ENCODE measurements at regions not wholly inside any gene's neighbourhood (a gene's known extent, or its start where the extent isn't known, plus 50 kb on each side); places are given as distances from the start of the nearest gene placed in this dataset.
A peak's percentile ranks its signal among the peaks of the same experiment; 100 is the strongest.

GRCh38 chr20:47406849-47407682 lies 50.6 kb upstream of the ZMYND8 start:
- no peak for TF ChIP-seq CTCF (conservative IDR thresholded peaks at IDR 0.05; ENCODE audit: low read depth, low read length)
- DNase-seq (ENCODE audit: low read depth): peak; percentile 23
- H3K4me3 ChIP-seq (ENCODE audit: low read depth, low read length): no peak overlapping the region

GRCh38 chr20:47411161-47411560 lies 54.7 kb upstream of the ZMYND8 start:
- H3K4me3 ChIP-seq (ENCODE audit: low read depth, low read length): no peak overlapping the region
- DNase-seq (ENCODE audit: low read depth): no peak
- TF ChIP-seq CTCF (conservative IDR thresholded peaks at IDR 0.05; ENCODE audit: low read depth, low read length): no peak

- H3K4me3 ChIP-seq (ENCODE audit: low read depth, low read length): no peak overlapping the region
- no peak for DNase-seq (ENCODE audit: low read depth)
- no peak for TF ChIP-seq CTCF (conservative IDR thresholded peaks at IDR 0.05; ENCODE audit: low read depth, low read length)
Observed at GRCh38 chr20:47412083-47412482, 55.6 kb upstream of the ZMYND8 start.

GRCh38 chr20:47413189-47413588 lies 56.7 kb upstream of the ZMYND8 start:
- H3K4me3 ChIP-seq (ENCODE audit: low read depth, low read length): no peak overlapping the region
- TF ChIP-seq CTCF (conservative IDR thresholded peaks at IDR 0.05; ENCODE audit: low read depth, low read length): no peak

GRCh38 chr20:47417245-47418068 lies 61.0 kb upstream of the ZMYND8 start:
- no peak for DNase-seq (ENCODE audit: low read depth)
- no peak for TF ChIP-seq CTCF (conservative IDR thresholded peaks at IDR 0.05; ENCODE audit: low read depth, low read length)
- H3K4me3 ChIP-seq (ENCODE audit: low read depth, low read length): no peak overlapping the region

More at GRCh38 chr20:47413189-47413588, 56.7 kb upstream of the ZMYND8 start:
- DNase-seq (ENCODE audit: low read depth): no peak

GRCh38 chr20:47418069-47418757 lies 61.7 kb upstream of the ZMYND8 start:
- no peak overlapping the region for H3K4me3 ChIP-seq (ENCODE audit: low read depth, low read length)
- no peak for TF ChIP-seq CTCF (conservative IDR thresholded peaks at IDR 0.05; ENCODE audit: low read depth, low read length)
- DNase-seq (ENCODE audit: low read depth): no peak
